MCF 10A (cell line): ENCODE measurements at regions not wholly inside any gene's neighbourhood (a gene's known extent, or its start where the extent isn't known, plus 50 kb on each side); places are given as distances from the start of the nearest gene placed in this dataset.

Source experiments
- BruUV-seq: library from RNA; stranded (reverse); fragments of 400-500 nt; replicated peaks from 2 replicates; lab custom pipeline; 2021; lab: Mats Ljungman, UMichigan
- CTCF ChIA-PET: fragments of 300-600 bp; sonication (Branson Sonifier 250); formaldehyde crosslinking; extraction: SDS; loops from one replicate; lab custom pipeline; 2021; ENCODE audit warnings: antibody characterized with exemption, inconsistent platforms; lab: Yijun Ruan, JAX
- POLR2A ChIA-PET: fragments of 300-600, 350-650 bp; sonication (Branson Sonifier 250); formaldehyde crosslinking; extraction: SDS; loops from one replicate; lab custom pipeline; 2020; ENCODE audit warnings: antibody characterized with exemption, inconsistent platforms; lab: Yijun Ruan, JAX
- DNase-seq: peaks from one replicate; pipeline ENCODE4 v3.0.0-alpha.2; 2018; ENCODE audit not compliant: unreplicated experiment
- H3K27ac Mint-ChIP-seq: one replicate; pipeline ENCODE4 v1.8.0; 2022; ENCODE audit warnings: mild to moderate bottlenecking, low read depth, mixed read lengths; ENCODE audit not compliant: unreplicated experiment
- H3K27me3 Mint-ChIP-seq: one replicate; pipeline ENCODE4 v1.8.0; 2022; ENCODE audit warnings: mixed read lengths; ENCODE audit not compliant: insufficient read depth, unreplicated experiment
- H3K36me3 Mint-ChIP-seq: one replicate; pipeline ENCODE4 v1.8.0; 2022; ENCODE audit warnings: mild to moderate bottlenecking, moderate library complexity, mixed read lengths; ENCODE audit not compliant: insufficient read depth, unreplicated experiment
- H3K4me1 Mint-ChIP-seq: one replicate; pipeline ENCODE4 v1.8.0; 2022; ENCODE audit warnings: mixed read lengths; ENCODE audit not compliant: insufficient read depth, unreplicated experiment
- H3K4me3 Mint-ChIP-seq: one replicate; pipeline ENCODE4 v1.8.0; 2022; ENCODE audit warnings: mild to moderate bottlenecking, moderate library complexity, mixed read lengths; ENCODE audit not compliant: unreplicated experiment
- H3K9me3 Mint-ChIP-seq: one replicate; pipeline ENCODE4 v1.8.0; 2022; ENCODE audit warnings: mixed read lengths; ENCODE audit not compliant: unreplicated experiment
- intact Hi-C: fragments of 100-400 bp; cut with micrococcal nuclease; formaldehyde crosslinking; loops from 2 replicates; pipeline ENCODE4 v1.14.1; 2022
- TF ChIP-seq, protein P1 (sequence below): fragments of 200-600 bp; IDR thresholded peaks from one replicate; pipeline ENCODE4 v1.8.0; 2022; ENCODE audit warnings: antibody characterized with exemption, mild to moderate bottlenecking; ENCODE audit not compliant: unreplicated experiment

DNA sequence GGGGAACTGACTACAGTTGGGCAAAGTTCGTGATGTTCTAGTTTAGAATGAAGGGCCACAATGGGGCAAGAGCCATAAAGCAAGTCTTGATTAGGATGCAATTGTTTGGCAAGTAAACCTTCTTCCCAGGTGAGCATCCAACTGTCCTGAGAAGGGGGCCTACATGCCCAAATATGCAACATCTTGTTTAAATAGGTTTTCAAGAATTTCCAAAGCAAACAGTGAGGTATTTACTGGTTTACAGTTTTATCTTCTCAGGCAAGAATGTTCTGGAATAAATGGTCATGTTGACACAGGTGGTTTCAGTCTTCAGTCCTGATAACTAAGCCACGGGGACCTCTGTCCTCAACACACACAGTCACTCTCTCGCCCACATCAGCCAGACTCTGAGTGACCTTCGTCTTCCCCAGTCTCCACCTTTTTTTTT lies 90.3 kb upstream of the FAM174B start:
- TF ChIP-seq, protein P1, sequence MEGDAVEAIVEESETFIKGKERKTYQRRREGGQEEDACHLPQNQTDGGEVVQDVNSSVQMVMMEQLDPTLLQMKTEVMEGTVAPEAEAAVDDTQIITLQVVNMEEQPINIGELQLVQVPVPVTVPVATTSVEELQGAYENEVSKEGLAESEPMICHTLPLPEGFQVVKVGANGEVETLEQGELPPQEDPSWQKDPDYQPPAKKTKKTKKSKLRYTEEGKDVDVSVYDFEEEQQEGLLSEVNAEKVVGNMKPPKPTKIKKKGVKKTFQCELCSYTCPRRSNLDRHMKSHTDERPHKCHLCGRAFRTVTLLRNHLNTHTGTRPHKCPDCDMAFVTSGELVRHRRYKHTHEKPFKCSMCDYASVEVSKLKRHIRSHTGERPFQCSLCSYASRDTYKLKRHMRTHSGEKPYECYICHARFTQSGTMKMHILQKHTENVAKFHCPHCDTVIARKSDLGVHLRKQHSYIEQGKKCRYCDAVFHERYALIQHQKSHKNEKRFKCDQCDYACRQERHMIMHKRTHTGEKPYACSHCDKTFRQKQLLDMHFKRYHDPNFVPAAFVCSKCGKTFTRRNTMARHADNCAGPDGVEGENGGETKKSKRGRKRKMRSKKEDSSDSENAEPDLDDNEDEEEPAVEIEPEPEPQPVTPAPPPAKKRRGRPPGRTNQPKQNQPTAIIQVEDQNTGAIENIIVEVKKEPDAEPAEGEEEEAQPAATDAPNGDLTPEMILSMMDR, result no peak
- intact Hi-C loops, result no loop called here
- Mint-ChIP-seq H3K36me3 (no peaks in the 10 kb centered on the region), H3K4me3 (no peak overlapping the region), H3K27me3 (no peaks in the 10 kb centered on the region), H3K4me1 (no peaks in the 10 kb centered on the region), H3K9me3 (no peaks in the 10 kb centered on the region), H3K27ac (no peak overlapping the region)
- ChIA-PET POLR2A (no interaction called here), CTCF (no interaction called here)
- no TSS peak for BruUV-seq
- DNase-seq, result no peak

DNA sequence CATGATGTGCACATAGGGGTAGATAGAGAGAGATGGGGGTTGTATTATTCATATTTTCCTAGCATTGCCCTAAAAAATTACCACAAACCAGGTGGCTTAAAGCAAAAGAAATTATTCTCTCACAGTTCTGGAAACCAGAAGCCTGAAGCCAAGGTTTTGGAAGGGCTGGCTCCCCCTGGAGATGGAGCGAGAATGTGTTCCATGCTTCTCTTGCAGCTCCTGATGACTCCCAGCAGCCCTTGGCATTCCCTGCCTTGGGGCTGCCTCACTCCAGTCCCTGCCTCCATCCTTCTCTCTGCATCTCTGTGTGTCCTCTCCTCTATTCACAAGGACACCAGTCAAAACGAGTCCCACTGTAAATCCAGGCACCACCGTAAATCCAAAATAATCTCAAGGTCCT lies 91.5 kb upstream of the FAM174B start:
- H3K36me3 Mint-ChIP-seq, result no peaks in the 10 kb centered on the region
- H3K4me1 Mint-ChIP-seq, result no peaks in the 10 kb centered on the region
- CTCF ChIA-PET, result interaction anchor here (0.6 kb wide), 1 partner anchor 30 kb away, joined by 7 read pairs; no protein-coding TSS in a partner anchor
- TF ChIP-seq, protein P1, result no peak
- no peaks in the 10 kb centered on the region for H3K9me3 Mint-ChIP-seq
- BruUV-seq, result no TSS peak
- peak; percentile 4 for DNase-seq
- intact Hi-C loops, result no loop called here
- H3K27me3 Mint-ChIP-seq, result no peaks in the 10 kb centered on the region
- POLR2A ChIA-PET, result no interaction called here
- H3K4me3 Mint-ChIP-seq, result no peak overlapping the region
- H3K27ac Mint-ChIP-seq, result no peak overlapping the region

DNA sequence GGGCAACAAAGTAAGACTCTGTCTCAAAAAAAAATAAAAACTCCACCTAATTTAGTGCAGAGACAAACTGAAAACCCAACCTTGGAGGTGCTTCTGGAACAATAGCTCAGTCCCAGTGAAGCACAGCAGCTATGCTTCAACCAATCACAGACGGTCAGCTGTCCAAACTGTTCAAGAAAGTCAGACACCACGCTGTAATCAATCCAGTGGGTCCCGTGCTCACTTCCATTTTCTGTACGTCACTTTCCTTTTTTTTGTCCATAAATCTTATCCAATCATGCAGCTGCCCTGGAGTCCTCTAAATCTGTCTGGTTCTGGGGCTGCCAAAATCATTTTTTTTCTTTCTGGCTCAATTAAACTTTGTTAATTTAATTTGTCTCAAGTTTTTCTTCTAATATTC lies 93.6 kb upstream of the FAM174B start:
- no peaks in the 10 kb centered on the region for H3K36me3 Mint-ChIP-seq
- H3K4me3 Mint-ChIP-seq, result no peak overlapping the region
- intact Hi-C loops, result no loop called here
- H3K27me3 Mint-ChIP-seq, result no peaks in the 10 kb centered on the region
- no peak overlapping the region for H3K27ac Mint-ChIP-seq
- TF ChIP-seq, protein P1, result no peak
- no peak for DNase-seq
- no TSS peak for BruUV-seq
- H3K9me3 Mint-ChIP-seq, result no peaks in the 10 kb centered on the region
- no peaks in the 10 kb centered on the region for H3K4me1 Mint-ChIP-seq
- ChIA-PET CTCF (interaction anchor here (0.6 kb wide), 1 partner anchor 1931 kb away, joined by 3 read pairs; no protein-coding TSS in a partner anchor), POLR2A (interaction anchor here (0.6 kb wide), 1 partner anchor 502 kb away, joined by 3 read pairs; no protein-coding TSS in a partner anchor)

GRCh38 chr15:92749946-92750345 lies 94.4 kb upstream of the FAM174B start:
- ChIA-PET POLR2A (interaction anchor here (0.5 kb wide), 1 partner anchor 998 kb away, joined by 3 read pairs; no protein-coding TSS in a partner anchor), CTCF (no interaction called here)
- intact Hi-C loops, result no loop called here
- DNase-seq, result no peak
- Mint-ChIP-seq H3K36me3 (no peaks in the 10 kb centered on the region), H3K4me3 (no peak overlapping the region), H3K4me1 (no peaks in the 10 kb centered on the region), H3K9me3 (no peaks in the 10 kb centered on the region), H3K27ac (no peak overlapping the region), H3K27me3 (no peaks in the 10 kb centered on the region)
- no TSS peak for BruUV-seq
- TF ChIP-seq, protein P1, result no peak
